Left forelimb (tissue), 1 donor: ENCODE measurements at regions not wholly inside any gene's neighbourhood (a gene's known extent, or its start where the extent isn't known, plus 50 kb on each side); places are given as distances from the start of the nearest gene placed in this dataset.
A peak's percentile ranks its signal among the peaks of the same experiment; 100 is the strongest.

ENCODE experiments used
- DNase-seq: peaks from one replicate; pipeline ENCODE4 v3.0.0-alpha.2; 2018; ENCODE audit warnings: low spot score

GRCh38 chr15:70303981-70304380 lies 206.3 kb upstream of the TLE3 start:
- no peak for DNase-seq

GRCh38 chr15:70302360-70302759 lies 204.6 kb upstream of the TLE3 start:
- DNase-seq, result no peak

- DNase-seq, result no peak
Measured at GRCh38 chr15:70301396-70301795, 203.7 kb upstream of the TLE3 start.

- no peak for DNase-seq
Measured at GRCh38 chr15:70299931-70300869, 202.5 kb upstream of the TLE3 start.

- DNase-seq, result no peak
Measured at GRCh38 chr15:70297465-70298058, 199.8 kb upstream of the TLE3 start.

GRCh38 chr15:70294731-70295305 lies 197.1 kb upstream of the TLE3 start:
- DNase-seq, result no peak

- DNase-seq, result no peak
Measured at GRCh38 chr15:70293591-70294470, 196.1 kb upstream of the TLE3 start.

- DNase-seq, result no peak
Measured at GRCh38 chr15:70293138-70293537, 195.4 kb upstream of the TLE3 start.

- no peak for DNase-seq
Measured at GRCh38 chr15:70292076-70292760, 194.5 kb upstream of the TLE3 start.

- DNase-seq, result no peak
Measured at GRCh38 chr15:70291305-70292075, 193.8 kb upstream of the TLE3 start.

- no peak for DNase-seq
Measured at GRCh38 chr15:70290708-70291107, 193.0 kb upstream of the TLE3 start.

- peak; percentile 62 for DNase-seq
Measured at GRCh38 chr15:70289191-70289955, 191.7 kb upstream of the TLE3 start.

- DNase-seq, result no peak
Measured at GRCh38 chr15:70286113-70286806, 188.5 kb upstream of the TLE3 start.

- DNase-seq, result peak; percentile 4
Measured at GRCh38 chr15:70284438-70285214, 186.9 kb upstream of the TLE3 start.

GRCh38 chr15:70283511-70283910 lies 185.8 kb upstream of the TLE3 start:
- no peak for DNase-seq

- no peak for DNase-seq
Measured at GRCh38 chr15:70281811-70282307, 184.1 kb upstream of the TLE3 start.

- no peak for DNase-seq
Measured at GRCh38 chr15:70281261-70281810, 183.6 kb upstream of the TLE3 start.

- peak; percentile 5 for DNase-seq
Measured at GRCh38 chr15:70280781-70281180, 183.1 kb upstream of the TLE3 start.
